NB4 (cell line): ENCODE measurements at regions not wholly inside any gene's neighbourhood (a gene's known extent, or its start where the extent isn't known, plus 50 kb on each side); places are given as distances from the start of the nearest gene placed in this dataset.

ENCODE experiments used
- POLR2A ChIP-seq: IDR thresholded peaks from 2 replicates; pipeline ENCODE4 v1.6.1; 2011; ENCODE audit warnings: mild to moderate bottlenecking; ENCODE audit not compliant: insufficient read length; ENCODE audit errors: extremely low read depth
- TF ChIP-seq, protein P1 (sequence below): IDR thresholded peaks from one replicate; pipeline ENCODE4 v1.5.1; 2012; ENCODE audit warnings: low read depth, low read length

- TF ChIP-seq, protein P1, sequence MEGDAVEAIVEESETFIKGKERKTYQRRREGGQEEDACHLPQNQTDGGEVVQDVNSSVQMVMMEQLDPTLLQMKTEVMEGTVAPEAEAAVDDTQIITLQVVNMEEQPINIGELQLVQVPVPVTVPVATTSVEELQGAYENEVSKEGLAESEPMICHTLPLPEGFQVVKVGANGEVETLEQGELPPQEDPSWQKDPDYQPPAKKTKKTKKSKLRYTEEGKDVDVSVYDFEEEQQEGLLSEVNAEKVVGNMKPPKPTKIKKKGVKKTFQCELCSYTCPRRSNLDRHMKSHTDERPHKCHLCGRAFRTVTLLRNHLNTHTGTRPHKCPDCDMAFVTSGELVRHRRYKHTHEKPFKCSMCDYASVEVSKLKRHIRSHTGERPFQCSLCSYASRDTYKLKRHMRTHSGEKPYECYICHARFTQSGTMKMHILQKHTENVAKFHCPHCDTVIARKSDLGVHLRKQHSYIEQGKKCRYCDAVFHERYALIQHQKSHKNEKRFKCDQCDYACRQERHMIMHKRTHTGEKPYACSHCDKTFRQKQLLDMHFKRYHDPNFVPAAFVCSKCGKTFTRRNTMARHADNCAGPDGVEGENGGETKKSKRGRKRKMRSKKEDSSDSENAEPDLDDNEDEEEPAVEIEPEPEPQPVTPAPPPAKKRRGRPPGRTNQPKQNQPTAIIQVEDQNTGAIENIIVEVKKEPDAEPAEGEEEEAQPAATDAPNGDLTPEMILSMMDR: no peak
- no peak for TF ChIP-seq POLR2A
Measured at GRCh38 chr1:198959676-198960075, 320.8 kb downstream of the PTPRC start.
